Epithelial cell of esophagus (primary cell): ENCODE measurements at regions not wholly inside any gene's neighbourhood (a gene's known extent, or its start where the extent isn't known, plus 50 kb on each side); places are given as distances from the start of the nearest gene placed in this dataset.
A peak's percentile ranks its signal among the peaks of the same experiment; 100 is the strongest.

Source experiments
- DNase-seq: peaks from one replicate; pipeline ENCODE4 v3.0.0; 2010; ENCODE audit warnings: low read depth
- H3K4me3 ChIP-seq: 2 replicates; pipeline ENCODE4 v1.5.1; 2011; ENCODE audit warnings: mild to moderate bottlenecking, low read length, control low read depth
- CTCF ChIP-seq: IDR thresholded peaks from 2 replicates; pipeline ENCODE4 v1.5.1; 2011; ENCODE audit warnings: low read depth, mild to moderate bottlenecking, low read length, control low read depth, inconsistent platforms; ENCODE audit not compliant: insufficient read depth; ENCODE audit errors: missing control alignments

- DNase-seq = no peak
- TF ChIP-seq CTCF = no peak
- no peak overlapping the region for H3K4me3 ChIP-seq
These were observed 247.9 kb upstream of the GALNTL6 start for GRCh38 chr4:171565130-171565788.

- no peak for TF ChIP-seq CTCF
- DNase-seq = no peak
- no peak overlapping the region for H3K4me3 ChIP-seq
These were observed 251.8 kb upstream of the GALNTL6 start for GRCh38 chr4:171561419-171561818.

DNA sequence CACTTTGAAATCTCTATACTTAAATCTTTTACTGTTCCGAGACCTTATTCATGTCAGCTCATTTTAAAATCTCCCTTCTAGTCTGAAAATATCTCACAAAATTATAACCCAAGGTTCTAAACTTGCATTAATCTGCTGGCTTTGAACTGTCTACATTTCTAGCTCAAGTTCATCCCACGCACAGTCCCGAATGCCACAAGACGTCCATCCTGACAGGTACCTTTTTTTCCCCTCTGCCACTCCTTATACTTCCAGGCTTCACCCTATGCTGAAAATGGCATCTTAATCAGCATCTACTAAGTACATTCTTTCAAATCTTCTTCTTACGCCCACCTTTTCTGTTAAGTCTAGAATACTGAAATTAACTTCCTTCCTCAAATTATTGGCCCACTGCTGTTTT, 259.2 kb upstream of the GALNTL6 start:
- DNase-seq = no peak
- no peak overlapping the region for H3K4me3 ChIP-seq
- no peak for TF ChIP-seq CTCF

GRCh38 chr4:171542640-171543039, 270.6 kb upstream of the GALNTL6 start:
- no peak for TF ChIP-seq CTCF
- DNase-seq = no peak
- H3K4me3 ChIP-seq = no peak overlapping the region

DNA sequence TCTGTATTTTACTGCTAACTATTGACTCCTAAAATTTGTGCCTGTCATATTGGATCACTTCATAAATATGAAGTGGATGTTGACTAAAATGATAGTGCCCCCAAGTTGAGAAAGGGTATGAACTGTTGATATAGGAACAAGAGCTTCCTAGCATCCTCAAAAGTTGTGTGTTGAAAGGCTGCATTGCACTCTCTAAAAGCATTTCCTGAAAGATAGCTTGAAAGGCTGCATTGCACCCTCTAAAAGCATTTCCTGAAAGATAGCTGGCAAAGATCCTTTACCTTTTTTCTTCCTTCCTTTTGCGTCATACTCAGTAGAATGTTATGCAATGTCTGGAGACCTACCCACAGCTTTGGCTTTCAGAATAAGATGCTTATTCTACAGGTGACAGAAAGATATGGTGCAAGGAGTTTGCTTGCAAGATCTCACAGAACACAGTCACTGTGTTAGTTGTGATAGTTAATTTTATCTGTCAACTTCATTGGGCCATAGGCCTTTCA, 274.6 kb upstream of the GALNTL6 start:
- H3K4me3 ChIP-seq = no peak overlapping the region
- peak; percentile 4 for DNase-seq
- TF ChIP-seq CTCF = no peak

- no peak for DNase-seq
- H3K4me3 ChIP-seq = no peak overlapping the region
- TF ChIP-seq CTCF = no peak
These were observed 278.8 kb upstream of the GALNTL6 start for GRCh38 chr4:171534391-171534790.

GRCh38 chr4:171532968-171533367, 280.2 kb upstream of the GALNTL6 start:
- TF ChIP-seq CTCF = no peak
- no peak overlapping the region for H3K4me3 ChIP-seq
- no peak for DNase-seq
